Caco-2 (cell line): ENCODE measurements at regions not wholly inside any gene's neighbourhood (a gene's known extent, or its start where the extent isn't known, plus 50 kb on each side); places are given as distances from the start of the nearest gene placed in this dataset.
"Not testable (repeated sequence)": the region's sequence is repeated elsewhere in the genome, so short reads cannot be mapped to it uniquely, and the experiment has no call there.

Experiments
- BruUV-seq: library from RNA; stranded (reverse); fragments of 400-500 nt; replicated peaks from 2 replicates; lab custom pipeline; 2021; lab: Mats Ljungman, UMichigan
- CTCF ChIA-PET: fragments of 300-600 bp; sonication (Branson Sonifier 250); formaldehyde crosslinking; loops from one replicate; lab custom pipeline; 2022; ENCODE audit warnings: antibody characterized with exemption; lab: Charles Lee
- POLR2A ChIA-PET: fragments of 300-600 bp; sonication (Branson Sonifier 250); formaldehyde crosslinking; loops from one replicate; lab custom pipeline; 2022; ENCODE audit warnings: antibody characterized with exemption; lab: Charles Lee
- DNase-seq, 2 experiments: peaks; one replicate each; pipeline versions ENCODE4 v3.0.0 to v3.0.0-alpha.2; 2020 to 2022
- H3K27me3 ChIP-seq: replicated peaks from 2 replicates; pipeline ENCODE4 v1.6.0; 2011; ENCODE audit warnings: low read length; ENCODE audit not compliant: control insufficient read depth, insufficient read depth
- H3K36me3 ChIP-seq: 2 replicates; pipeline ENCODE4 v1.5.1; 2011; ENCODE audit warnings: low read length; ENCODE audit not compliant: control insufficient read depth, insufficient read depth
- H3K4me1 ChIP-seq: fragments of 250-450 bp; sonication (Bioruptor Pico); 2 replicates; pipeline ENCODE4 v1.5.1; 2020; ENCODE audit warnings: mild to moderate bottlenecking
- H3K4me3 ChIP-seq: 2 replicates; pipeline ENCODE4 v1.5.1; 2011; ENCODE audit warnings: low read depth, mild to moderate bottlenecking, control low read depth, low read length
- H3K9me3 ChIP-seq: fragments of 250-450 bp; sonication (Bioruptor Pico); 2 replicates; pipeline ENCODE4 v1.5.1; 2020; ENCODE audit warnings: mild to moderate bottlenecking, moderate library complexity
- H3K27ac Mint-ChIP-seq: one replicate; pipeline ENCODE4 v1.8.0; 2022; ENCODE audit warnings: mixed read lengths; ENCODE audit not compliant: unreplicated experiment
- H3K27me3 Mint-ChIP-seq: one replicate; pipeline ENCODE4 v1.8.0; 2022; ENCODE audit warnings: mixed read lengths; ENCODE audit not compliant: insufficient read depth, unreplicated experiment
- H3K36me3 Mint-ChIP-seq: one replicate; pipeline ENCODE4 v1.8.0; 2022; ENCODE audit warnings: mild to moderate bottlenecking, mixed read lengths; ENCODE audit not compliant: insufficient read depth, unreplicated experiment
- H3K4me1 Mint-ChIP-seq: one replicate; pipeline ENCODE4 v1.8.0; 2022; ENCODE audit warnings: low read depth, mixed read lengths; ENCODE audit not compliant: unreplicated experiment
- H3K4me3 Mint-ChIP-seq: one replicate; pipeline ENCODE4 v1.8.0; 2022; ENCODE audit warnings: mild to moderate bottlenecking, moderate library complexity, mixed read lengths; ENCODE audit not compliant: unreplicated experiment
- H3K9me3 Mint-ChIP-seq: one replicate; pipeline ENCODE4 v1.8.0; 2022; ENCODE audit warnings: mixed read lengths; ENCODE audit not compliant: unreplicated experiment
- intact Hi-C: fragments of 100-400 bp; cut with micrococcal nuclease; formaldehyde crosslinking; loops from one replicate; pipeline ENCODE4 v1.10.0; 2022; ENCODE audit not compliant: unreplicated experiment
- TF ChIP-seq, protein P1 (sequence below), 2 experiments: fragments of 200-600 bp in 1 of 2; IDR thresholded peaks; 1 replicate in 1 of 2; 2 replicates in 1 of 2; pipeline versions ENCODE4 v1.5.1 to v1.8.0; 2011 to 2022; ENCODE audit warnings: antibody characterized with exemption in 1 of 2, control low read depth in 1 of 2, inconsistent platforms in 1 of 2, low read depth in 1 of 2, low read length in 1 of 2, mild to moderate bottlenecking in 1 of 2, moderate library complexity in 1 of 2; ENCODE audit not compliant: insufficient read depth in 1 of 2, severe bottlenecking in 1 of 2, unreplicated experiment in 1 of 2

DNA sequence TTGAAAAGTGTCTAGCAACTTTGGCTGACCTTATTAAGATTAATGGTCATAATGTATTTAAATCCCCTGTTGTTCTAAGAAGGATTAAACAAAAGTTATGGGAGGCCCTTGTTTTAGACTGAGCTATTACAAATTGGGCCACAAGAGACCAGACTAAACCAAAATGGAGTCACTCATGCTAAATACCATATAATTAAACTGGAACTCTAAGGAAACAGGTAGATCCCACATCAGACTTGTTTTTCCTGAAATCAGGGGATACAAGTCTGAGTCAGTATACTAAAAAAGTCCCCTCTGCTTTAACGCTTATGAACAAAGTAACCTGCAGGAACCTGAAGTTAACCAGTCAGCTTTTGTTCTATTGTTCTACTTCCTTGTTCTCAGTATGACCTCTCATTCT lies 305.9 kb upstream of the SGCG start:
- DNase-seq = no peak
- Mint-ChIP-seq H3K4me1 (no peaks in the 10 kb centered on the region), H3K9me3 (peaks cover 10% of the 10 kb centered on the region), H3K36me3 (no peaks in the 10 kb centered on the region), H3K4me3 (no peak overlapping the region), H3K27me3 (no peaks in the 10 kb centered on the region), H3K27ac (no peak overlapping the region)
- H3K9me3 ChIP-seq = no peaks in the 10 kb centered on the region; the same call in 1 of the 2 replicates
- intact Hi-C loops = no loop called here
- no TSS peak for BruUV-seq
- H3K36me3 ChIP-seq = no peaks in the 10 kb centered on the region
- ChIA-PET CTCF (no interaction called here), POLR2A (no interaction called here)
- H3K4me3 ChIP-seq = no peak overlapping the region
- H3K4me1 ChIP-seq = no peaks in the 10 kb centered on the region
- H3K27me3 ChIP-seq = no peaks in the 10 kb centered on the region
- TF ChIP-seq, protein P1, sequence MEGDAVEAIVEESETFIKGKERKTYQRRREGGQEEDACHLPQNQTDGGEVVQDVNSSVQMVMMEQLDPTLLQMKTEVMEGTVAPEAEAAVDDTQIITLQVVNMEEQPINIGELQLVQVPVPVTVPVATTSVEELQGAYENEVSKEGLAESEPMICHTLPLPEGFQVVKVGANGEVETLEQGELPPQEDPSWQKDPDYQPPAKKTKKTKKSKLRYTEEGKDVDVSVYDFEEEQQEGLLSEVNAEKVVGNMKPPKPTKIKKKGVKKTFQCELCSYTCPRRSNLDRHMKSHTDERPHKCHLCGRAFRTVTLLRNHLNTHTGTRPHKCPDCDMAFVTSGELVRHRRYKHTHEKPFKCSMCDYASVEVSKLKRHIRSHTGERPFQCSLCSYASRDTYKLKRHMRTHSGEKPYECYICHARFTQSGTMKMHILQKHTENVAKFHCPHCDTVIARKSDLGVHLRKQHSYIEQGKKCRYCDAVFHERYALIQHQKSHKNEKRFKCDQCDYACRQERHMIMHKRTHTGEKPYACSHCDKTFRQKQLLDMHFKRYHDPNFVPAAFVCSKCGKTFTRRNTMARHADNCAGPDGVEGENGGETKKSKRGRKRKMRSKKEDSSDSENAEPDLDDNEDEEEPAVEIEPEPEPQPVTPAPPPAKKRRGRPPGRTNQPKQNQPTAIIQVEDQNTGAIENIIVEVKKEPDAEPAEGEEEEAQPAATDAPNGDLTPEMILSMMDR (IDR thresholded peaks at IDR 0.05; ENCODE audit: insufficient read depth in 1 of 2, low read depth in 1 of 2, low read length in 1 of 2, severe bottlenecking in 1 of 2, unreplicated experiment in 1 of 2) = no peak

DNA sequence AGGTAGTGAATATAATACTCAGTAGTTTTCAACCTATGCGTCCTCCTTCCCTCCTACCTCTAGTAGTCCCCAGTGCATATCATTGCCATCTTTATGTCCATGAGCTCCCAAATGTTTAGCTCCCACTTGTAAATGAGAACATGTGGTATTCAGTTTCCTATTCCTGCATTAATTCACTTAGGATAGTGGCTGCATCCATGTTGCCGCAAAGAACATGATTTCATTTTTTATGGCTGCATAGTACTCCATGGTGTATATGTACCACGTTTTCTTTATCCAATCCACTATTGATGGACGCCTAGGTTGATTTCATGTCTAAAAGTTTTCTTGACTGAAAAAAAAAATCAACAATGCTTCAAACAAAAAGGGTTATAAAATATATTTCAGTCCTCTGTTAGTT lies 303.4 kb upstream of the SGCG start:
- Mint-ChIP-seq H3K36me3 (no peaks in the 10 kb centered on the region), H3K4me1 (no peaks in the 10 kb centered on the region), H3K4me3 (no peak overlapping the region), H3K9me3 (peaks cover 10% of the 10 kb centered on the region), H3K27me3 (no peaks in the 10 kb centered on the region), H3K27ac (no peak overlapping the region)
- no peak overlapping the region for H3K4me3 ChIP-seq
- no peaks in the 10 kb centered on the region for H3K4me1 ChIP-seq
- H3K9me3 ChIP-seq = no peaks in the 10 kb centered on the region; the same call in 1 of the 2 replicates
- TF ChIP-seq, protein P1 (IDR thresholded peaks at IDR 0.05; ENCODE audit: insufficient read depth in 1 of 2, low read depth in 1 of 2, low read length in 1 of 2, severe bottlenecking in 1 of 2, unreplicated experiment in 1 of 2) = no peak
- CTCF ChIA-PET = no interaction called here
- no peak for DNase-seq
- POLR2A ChIA-PET = no interaction called here
- intact Hi-C loops = no loop called here
- BruUV-seq = no TSS peak
- no peaks in the 10 kb centered on the region for H3K36me3 ChIP-seq
- no peaks in the 10 kb centered on the region for H3K27me3 ChIP-seq

DNA sequence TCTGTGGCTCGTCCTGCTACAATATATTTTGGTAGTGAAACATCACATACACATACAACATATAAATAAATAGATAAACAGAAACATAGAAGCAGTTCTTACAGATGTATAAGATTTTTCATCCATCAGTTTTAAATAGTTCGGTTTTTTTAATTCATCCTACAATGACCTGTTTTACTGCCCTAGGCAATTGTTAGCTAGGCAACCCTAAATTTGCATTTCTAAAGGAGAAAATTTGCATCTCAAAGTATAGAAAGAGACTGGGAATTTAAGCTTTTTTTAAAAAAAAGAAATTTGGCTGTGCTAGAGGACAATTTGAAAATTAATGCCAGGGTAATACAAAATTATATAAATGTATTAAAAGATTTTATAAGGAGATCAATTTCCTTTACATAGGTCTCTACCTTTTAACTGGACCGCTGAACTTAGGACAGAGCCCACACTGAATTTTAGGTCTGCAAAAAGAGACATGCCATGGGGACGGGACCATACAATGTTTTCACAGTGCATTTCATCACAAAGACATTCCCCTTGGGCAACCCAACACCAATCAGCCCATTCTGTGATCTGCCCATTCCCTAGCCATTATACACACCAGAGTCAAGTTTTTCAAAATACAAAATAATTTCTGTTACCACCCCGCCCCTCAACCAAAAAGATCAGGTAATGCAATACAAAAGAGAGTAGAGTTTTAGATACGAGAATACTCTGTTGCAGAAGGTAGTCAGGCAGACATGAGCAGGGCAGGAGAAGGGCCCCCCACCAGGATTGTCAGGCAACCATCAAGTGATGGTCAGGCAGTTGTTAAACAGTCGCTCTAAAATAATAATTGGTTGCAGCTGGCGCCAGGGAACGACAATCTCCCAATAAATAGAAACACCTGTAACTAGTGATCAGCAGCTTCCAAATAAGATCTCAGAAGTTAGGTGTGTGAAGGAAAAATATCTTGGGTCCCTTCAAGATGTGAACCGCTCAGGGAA lies 299.7 kb upstream of the SGCG start:
- Histone ChIP-seq H3K36me3 (no peaks in the 10 kb centered on the region), H3K4me3 (no peak overlapping the region), H3K27me3 (no peaks in the 10 kb centered on the region), H3K9me3 (no peaks in the 10 kb centered on the region), H3K4me1 (no peaks in the 10 kb centered on the region)
- Mint-ChIP-seq H3K27ac (no peak overlapping the region), H3K4me3 (no peak overlapping the region), H3K27me3 (no peaks in the 10 kb centered on the region), H3K36me3 (no peaks in the 10 kb centered on the region), H3K4me1 (no peaks in the 10 kb centered on the region), H3K9me3 (no peaks in the 10 kb centered on the region)
- ChIA-PET POLR2A (no interaction called here), CTCF (no interaction called here)
- intact Hi-C loops = no loop called here
- TF ChIP-seq, protein P1 (IDR thresholded peaks at IDR 0.05; ENCODE audit: insufficient read depth in 1 of 2, low read depth in 1 of 2, low read length in 1 of 2, severe bottlenecking in 1 of 2, unreplicated experiment in 1 of 2) = no peak
- BruUV-seq = no TSS peak
- no peak for DNase-seq

DNA sequence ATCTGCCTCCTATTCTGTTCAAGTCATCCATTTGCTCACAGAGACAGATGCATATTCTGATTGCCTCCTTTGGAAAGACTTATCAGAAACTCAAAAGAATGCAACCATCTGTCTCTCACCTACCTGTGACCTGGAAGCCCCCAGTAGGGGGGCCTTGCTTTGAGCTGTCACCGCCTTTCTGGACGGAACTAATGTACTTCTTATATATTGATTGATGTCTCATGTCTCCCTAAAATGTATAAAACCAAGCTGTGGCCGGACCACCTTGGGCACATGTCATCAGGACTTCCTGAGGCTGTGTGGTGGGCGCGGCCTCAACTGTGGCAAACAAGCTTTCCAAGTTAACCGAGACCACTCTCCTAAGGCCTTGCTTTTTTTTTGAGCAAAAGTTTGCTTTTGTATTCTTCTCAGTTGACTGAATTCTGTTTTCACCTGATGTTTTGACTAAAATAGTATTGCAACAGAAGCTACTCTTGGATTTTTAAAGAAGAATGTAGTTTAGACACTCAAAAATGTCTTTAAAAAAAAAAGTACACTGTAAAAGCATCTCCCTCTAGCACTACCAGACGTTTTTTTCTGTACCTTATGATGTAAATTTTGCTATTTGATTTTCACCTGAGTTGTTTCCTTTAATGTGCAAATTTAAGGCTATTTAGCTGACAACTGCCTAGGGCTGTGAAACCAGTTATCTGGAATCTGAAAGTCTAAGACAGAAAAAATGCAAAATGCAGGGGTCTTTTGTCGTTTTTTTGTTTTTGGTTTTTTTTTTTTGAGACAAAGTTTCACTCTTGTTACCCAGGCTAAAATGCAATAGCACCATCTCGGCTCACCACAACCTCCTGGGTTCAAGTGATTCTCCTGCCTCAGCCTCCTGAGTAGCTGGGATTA lies 298.8 kb upstream of the SGCG start:
- not testable (repeated sequence) for H3K9me3 Mint-ChIP-seq, H3K4me1 Mint-ChIP-seq

More for the DNA sequence above, 298.8 kb upstream of the SGCG start:
- DNase-seq, H3K4me1 ChIP-seq, H3K27me3 Mint-ChIP-seq, POLR2A ChIA-PET, H3K4me3 ChIP-seq, H3K27ac Mint-ChIP-seq, intact Hi-C loops, H3K36me3 Mint-ChIP-seq, H3K4me3 Mint-ChIP-seq, CTCF ChIA-PET, H3K27me3 ChIP-seq, H3K36me3 ChIP-seq, BruUV-seq, H3K9me3 ChIP-seq: not testable (repeated sequence)
